Liver (tissue), 7 donors: ENCODE measurements at regions not wholly inside any gene's neighbourhood (a gene's known extent, or its start where the extent isn't known, plus 50 kb on each side); places are given as distances from the start of the nearest gene placed in this dataset.

Source experiments
- DNase-seq: peaks from one replicate; pipeline ENCODE4 v3.0.0-alpha.2; 2017; ENCODE audit warnings: low spot score
- H3K27ac ChIP-seq, 2 donors: one replicate each; pipeline ENCODE4 v1.7.0; 2013; ENCODE audit warnings: inconsistent platforms in 2 of 2, low read length in 2 of 2, control low read depth in 1 of 2, low read depth in 1 of 2, mild to moderate bottlenecking in 1 of 2
- H3K27me3 ChIP-seq, 4 donors: one replicate each; pipeline versions ENCODE4 v1.6.1 to v1.7.0; 2013; ENCODE audit warnings: low read length in 3 of 4, inconsistent platforms in 1 of 4, mild to moderate bottlenecking in 1 of 4, moderate library complexity in 1 of 4; ENCODE audit not compliant: control insufficient read depth in 4 of 4, insufficient read depth in 4 of 4
- H3K36me3 ChIP-seq, 4 donors: one replicate each; pipeline versions ENCODE4 v1.6.1 to v1.7.0; 2013; ENCODE audit warnings: low read length in 3 of 4, mild to moderate bottlenecking in 3 of 4, low read depth in 1 of 4, moderate library complexity in 1 of 4; ENCODE audit not compliant: control insufficient read depth in 4 of 4, insufficient read depth in 3 of 4
- H3K4me1 ChIP-seq, 4 donors: one replicate each; pipeline versions ENCODE4 v1.6.1 to v1.7.0; 2013; ENCODE audit warnings: low read length in 3 of 4, mild to moderate bottlenecking in 3 of 4, moderate library complexity in 1 of 4; ENCODE audit not compliant: control insufficient read depth in 4 of 4, insufficient read depth in 4 of 4
- H3K4me3 ChIP-seq, 3 donors: one replicate each; pipeline versions ENCODE4 v1.6.1 to v1.7.0; 2013; ENCODE audit warnings: low read length in 3 of 3, control low read depth in 1 of 3, low read depth in 1 of 3, mild to moderate bottlenecking in 1 of 3
- H3K9ac ChIP-seq, 2 donors: one replicate each; pipeline ENCODE4 v1.7.0; 2013; ENCODE audit warnings: low read length in 2 of 2, mild to moderate bottlenecking in 2 of 2, moderate library complexity in 2 of 2, control low read depth in 1 of 2, low read depth in 1 of 2
- H3K9me3 ChIP-seq, 4 donors: one replicate each; pipeline versions ENCODE4 v1.6.1 to v1.7.0; 2013; ENCODE audit warnings: low read length in 3 of 4; ENCODE audit not compliant: control insufficient read depth in 4 of 4
- EGR1 ChIP-seq, 2 donors: IDR thresholded peaks; 2 replicates each; pipeline ENCODE4 v1.6.1; 2016 to 2018; ENCODE audit warnings: antibody characterized with exemption in 2 of 2, low read depth in 2 of 2
- FOXA1 ChIP-seq: IDR thresholded peaks from 2 replicates; pipeline ENCODE4 v1.6.1; 2016; ENCODE audit warnings: antibody characterized with exemption
- FOXA2 ChIP-seq: IDR thresholded peaks from 2 replicates; pipeline ENCODE4 v1.6.1; 2016; ENCODE audit warnings: antibody characterized with exemption
- GABPA ChIP-seq, 2 donors: IDR thresholded peaks in 1 of 2; conservative IDR thresholded peaks in 1 of 2; 2 replicates each; pipeline ENCODE4 v1.6.1; 2016; ENCODE audit warnings: antibody characterized with exemption in 2 of 2, mild to moderate bottlenecking in 1 of 2, moderate library complexity in 1 of 2
- HNF4A ChIP-seq, 2 donors: conservative IDR thresholded peaks; 2 replicates each; pipeline ENCODE4 v1.6.1; 2016; ENCODE audit warnings: antibody characterized with exemption in 2 of 2, mild to moderate bottlenecking in 2 of 2
- HNF4G ChIP-seq: IDR thresholded peaks from 2 replicates; pipeline ENCODE4 v1.6.1; 2016; ENCODE audit warnings: antibody characterized with exemption
- JUND ChIP-seq, 2 donors: IDR thresholded peaks; 2 replicates each; pipeline ENCODE4 v1.6.1; 2016; ENCODE audit warnings: antibody characterized with exemption in 2 of 2
- RAD21 ChIP-seq, 2 donors: IDR thresholded peaks; 2 replicates each; pipeline ENCODE4 v1.6.1; 2016; ENCODE audit warnings: antibody characterized with exemption in 2 of 2, mild to moderate bottlenecking in 2 of 2
- RXRA ChIP-seq, 2 donors: IDR thresholded peaks; 2 replicates each; pipeline ENCODE4 v1.6.1; 2017 to 2018; ENCODE audit warnings: antibody characterized with exemption in 2 of 2, mild to moderate bottlenecking in 1 of 2
- SP1 ChIP-seq: IDR thresholded peaks from 2 replicates; pipeline ENCODE4 v1.6.1; 2018; ENCODE audit warnings: antibody characterized with exemption, mild to moderate bottlenecking
- TAF1 ChIP-seq: conservative IDR thresholded peaks from 2 replicates; pipeline ENCODE4 v1.6.1; 2016; ENCODE audit warnings: antibody characterized with exemption, mild to moderate bottlenecking
- YY1 ChIP-seq: IDR thresholded peaks from 2 replicates; pipeline ENCODE4 v1.6.1; 2016; ENCODE audit warnings: antibody characterized with exemption, mild to moderate bottlenecking
- WGBS: extraction: QIAGEN DNeasy Blood & Tissue Kit; methylation state at CpG from one replicate; pipeline ENCODE4 v1.1.7; 2013; 5-methylcytosine and 5-hydroxymethylcytosine counted together
- TF ChIP-seq, protein P1 (sequence below): IDR thresholded peaks from 2 replicates; pipeline ENCODE4 v1.6.1; 2016; ENCODE audit warnings: antibody characterized with exemption, mild to moderate bottlenecking
- donor health status: healthy.
- donor health status: healthy.
- donor health status: healthy.
- donor health status: healthy.

DNA sequence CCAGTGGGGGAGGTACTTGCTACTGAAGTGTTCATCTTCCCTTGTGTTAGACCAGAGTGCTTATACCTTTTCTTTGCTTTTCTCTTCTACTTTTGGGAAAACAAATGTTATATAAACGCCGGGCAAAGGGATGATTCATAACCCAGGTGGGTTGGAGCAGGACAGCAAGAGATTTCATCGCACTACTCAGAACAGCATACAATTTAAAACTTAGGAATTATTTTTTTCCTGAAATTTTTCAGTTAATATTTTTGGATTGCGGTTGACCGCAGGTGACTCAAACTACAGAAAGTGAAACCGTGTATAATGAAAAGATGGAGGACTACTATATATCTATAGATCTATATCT lies 270.0 kb upstream of the RGMA start:
- Histone ChIP-seq H3K27ac (no peak overlapping the region), H3K9ac (no peak overlapping the region), H3K4me1 (peaks cover 0 to 1% (median 0%) of the 10 kb centered on the region in 4 donors), H3K36me3 (no peaks in the 10 kb centered on the region), H3K4me3 (no peak overlapping the region), H3K9me3 (no peaks in the 10 kb centered on the region), H3K27me3 (peaks cover 0 to 4% (median 0%) of the 10 kb centered on the region in 4 donors)
- no peak for TF ChIP-seq FOXA2
- no peak for TF ChIP-seq HNF4G
- no peak for TF ChIP-seq TAF1
- TF ChIP-seq GABPA (IDR thresholded peaks at IDR 0.05 in 1 of 2, conservative IDR thresholded peaks at IDR 0.05 in 1 of 2), result no peak
- DNase-seq, result no peak
- 74% methylated on average over 6 of the region's 6 CpGs for WGBS

- Histone ChIP-seq H3K27ac (no peak overlapping the region), H3K36me3 (no peaks in the 10 kb centered on the region)
- DNase-seq, result no peak
These were observed 269.4 kb upstream of the RGMA start for GRCh38 chr15:93358166-93359059.

GRCh38 chr15:93348711-93349545 lies 259.9 kb upstream of the RGMA start:
- Histone ChIP-seq H3K4me1 (no peaks in the 10 kb centered on the region), H3K9ac (no peak overlapping the region), H3K36me3 (no peaks in the 10 kb centered on the region), H3K27me3 (peaks cover 0 to 13% (median 2%) of the 10 kb centered on the region in 4 donors), H3K9me3 (peaks cover 0 to 4% (median 0%) of the 10 kb centered on the region in 4 donors), H3K27ac (no peak overlapping the region), H3K4me3 (no peak overlapping the region)
- TF ChIP-seq FOXA2 (no peak), JUND (IDR thresholded peaks at IDR 0.05) (no peak), FOXA1 (no peak), YY1 (no peak), SP1 (no peak), HNF4A (conservative IDR thresholded peaks at IDR 0.05) (no peak), RAD21 (IDR thresholded peaks at IDR 0.05) (no peak), EGR1 (IDR thresholded peaks at IDR 0.05; ENCODE audit: low read depth in 2 of 2) (no peak), TAF1 (no peak), RXRA (IDR thresholded peaks at IDR 0.05) (no peak)
- TF ChIP-seq, protein P1, sequence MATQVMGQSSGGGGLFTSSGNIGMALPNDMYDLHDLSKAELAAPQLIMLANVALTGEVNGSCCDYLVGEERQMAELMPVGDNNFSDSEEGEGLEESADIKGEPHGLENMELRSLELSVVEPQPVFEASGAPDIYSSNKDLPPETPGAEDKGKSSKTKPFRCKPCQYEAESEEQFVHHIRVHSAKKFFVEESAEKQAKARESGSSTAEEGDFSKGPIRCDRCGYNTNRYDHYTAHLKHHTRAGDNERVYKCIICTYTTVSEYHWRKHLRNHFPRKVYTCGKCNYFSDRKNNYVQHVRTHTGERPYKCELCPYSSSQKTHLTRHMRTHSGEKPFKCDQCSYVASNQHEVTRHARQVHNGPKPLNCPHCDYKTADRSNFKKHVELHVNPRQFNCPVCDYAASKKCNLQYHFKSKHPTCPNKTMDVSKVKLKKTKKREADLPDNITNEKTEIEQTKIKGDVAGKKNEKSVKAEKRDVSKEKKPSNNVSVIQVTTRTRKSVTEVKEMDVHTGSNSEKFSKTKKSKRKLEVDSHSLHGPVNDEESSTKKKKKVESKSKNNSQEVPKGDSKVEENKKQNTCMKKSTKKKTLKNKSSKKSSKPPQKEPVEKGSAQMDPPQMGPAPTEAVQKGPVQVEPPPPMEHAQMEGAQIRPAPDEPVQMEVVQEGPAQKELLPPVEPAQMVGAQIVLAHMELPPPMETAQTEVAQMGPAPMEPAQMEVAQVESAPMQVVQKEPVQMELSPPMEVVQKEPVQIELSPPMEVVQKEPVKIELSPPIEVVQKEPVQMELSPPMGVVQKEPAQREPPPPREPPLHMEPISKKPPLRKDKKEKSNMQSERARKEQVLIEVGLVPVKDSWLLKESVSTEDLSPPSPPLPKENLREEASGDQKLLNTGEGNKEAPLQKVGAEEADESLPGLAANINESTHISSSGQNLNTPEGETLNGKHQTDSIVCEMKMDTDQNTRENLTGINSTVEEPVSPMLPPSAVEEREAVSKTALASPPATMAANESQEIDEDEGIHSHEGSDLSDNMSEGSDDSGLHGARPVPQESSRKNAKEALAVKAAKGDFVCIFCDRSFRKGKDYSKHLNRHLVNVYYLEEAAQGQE, result no peak
- WGBS, result 65% methylated on average over 7 of the region's 7 CpGs
- no peak for DNase-seq

More at GRCh38 chr15:93358166-93359059, 269.4 kb upstream of the RGMA start:
- Histone ChIP-seq H3K9ac (no peak overlapping the region), H3K4me3 (no peak overlapping the region), H3K9me3 (peaks cover 0 to 3% (median 0%) of the 10 kb centered on the region in 4 donors), H3K27me3 (peaks cover 0 to under 1% (median 0%) of the 10 kb centered on the region in 4 donors), H3K4me1 (no peaks in the 10 kb centered on the region)
- WGBS, result 75% methylated on average over 19 of the region's 19 CpGs
- TF ChIP-seq, protein P1, result no peak
- TF ChIP-seq TAF1, result no peak
